ENCODE measurements at regions not wholly inside any gene's neighbourhood (a gene's known extent, or its start where the extent isn't known, plus 50 kb on each side); places are given as distances from the start of the nearest gene placed in this dataset.
A peak's percentile ranks its signal among the peaks of the same experiment; 100 is the strongest.

- TF ChIP-seq ZNF687 (CRISPR knock-in tag; IDR thresholded peaks at IDR 0.05) (peak; percentile 17; the same call in 1 of the 2 replicates), SRSF1 (optimal IDR thresholded peaks at IDR 0.05; ENCODE audit: low read depth, low read length) (no peak), ZNF34 (CRISPR knock-in tag; IDR thresholded peaks at IDR 0.05; ENCODE audit: borderline replicate concordance) (no peak), BCL6 (CRISPR knock-in tag; IDR thresholded peaks at IDR 0.05) (peak; percentile 55; the same call in 1 of the 2 replicates), IRF9 (CRISPR knock-in tag; IDR thresholded peaks at IDR 0.05; ENCODE audit: borderline replicate concordance) (no peak), SALL1 (CRISPR knock-in tag; IDR thresholded peaks at IDR 0.05) (peak; percentile 45), PAXIP1 (CRISPR knock-in tag; conservative IDR thresholded peaks at IDR 0.05) (0 out of 2 replicates have a peak, but pooled peaks have one; percentile 11), ATF7-NPFF (CRISPR knock-in tag; IDR thresholded peaks at IDR 0.05; ENCODE audit: low read depth) (no peak), TP53 (CRISPR knock-in tag; conservative IDR thresholded peaks at IDR 0.05) (no peak), KLF16 (CRISPR knock-in tag; IDR thresholded peaks at IDR 0.05) (0 out of 4 replicates have a peak, but pooled peaks of 1 of the 2 experiments have one; percentile 30), NR2F1 (CRISPR knock-in tag; IDR thresholded peaks at IDR 0.05) (no peak), CENPT (CRISPR knock-in tag; IDR thresholded peaks at IDR 0.05; ENCODE audit: low read depth) (no peak), ZNF746 (CRISPR knock-in tag; IDR thresholded peaks at IDR 0.05) (no peak), ZNF138 (CRISPR knock-in tag; IDR thresholded peaks at IDR 0.05; ENCODE audit: low read depth) (no peak), BHLHE40 (IDR thresholded peaks at IDR 0.05; ENCODE audit: low read length) (peak; percentile 58), FOSL2 (CRISPR knock-in tag; IDR thresholded peaks at IDR 0.05) (peak; percentile 67), ASH2L (IDR thresholded peaks at IDR 0.05; ENCODE audit: insufficient read length, low read depth, low read length) (no peak), ARNTL (CRISPR knock-in tag; IDR thresholded peaks at IDR 0.05) (0 out of 2 replicates have a peak, but pooled peaks have one; percentile 35), PLRG1 (conservative IDR thresholded peaks at IDR 0.05) (no peak), SSRP1 (CRISPR knock-in tag; IDR thresholded peaks at IDR 0.05) (peak; percentile 33; the same call in 1 of the 2 replicates), THRA (CRISPR knock-in tag; IDR thresholded peaks at IDR 0.05; ENCODE audit: borderline replicate concordance) (peak; percentile 77; the same call in 1 of the 2 replicates)
These were observed 99.6 kb upstream of the PRR23E start (continued) for GRCh38 chr3:127093312-127093711.
